ENCODE measurements at regions not wholly inside any gene's neighbourhood (a gene's known extent, or its start where the extent isn't known, plus 50 kb on each side); places are given as distances from the start of the nearest gene placed in this dataset.

- no peak for DNase-seq
Observed at GRCh38 chr2:128710729-128711128, 392.1 kb upstream of the HS6ST1 start.

- no peak for DNase-seq
Observed at GRCh38 chr2:128714285-128714684, 395.6 kb upstream of the HS6ST1 start.

GRCh38 chr2:128714851-128715312, 396.2 kb upstream of the HS6ST1 start:
- DNase-seq: no peak

GRCh38 chr2:128715360-128715759, 396.7 kb upstream of the HS6ST1 start:
- no peak for DNase-seq

- DNase-seq: no peak
Observed at GRCh38 chr2:128716299-128716721, 397.6 kb upstream of the HS6ST1 start.

- no peak for DNase-seq
Observed at GRCh38 chr2:128717758-128718710, 399.4 kb upstream of the HS6ST1 start.

- no peak for DNase-seq
Observed at GRCh38 chr2:128720080-128721022, 401.7 kb upstream of the HS6ST1 start.

- DNase-seq: no peak
Observed at GRCh38 chr2:128721096-128721495, 402.4 kb upstream of the HS6ST1 start.

- no peak for DNase-seq
Observed at GRCh38 chr2:128722489-128722888, 403.8 kb upstream of the HS6ST1 start.

GRCh38 chr2:128724547-128724946, 405.9 kb upstream of the HS6ST1 start:
- no peak for DNase-seq

- no peak for DNase-seq
Observed at GRCh38 chr2:128724972-128725371, 406.3 kb upstream of the HS6ST1 start.

- DNase-seq: no peak
Observed at GRCh38 chr2:128726236-128726635, 407.6 kb upstream of the HS6ST1 start.

- no peak for DNase-seq
Observed at GRCh38 chr2:128726911-128727310, 408.2 kb upstream of the HS6ST1 start.

- DNase-seq: no peak
Observed at GRCh38 chr2:128727404-128727803, 408.7 kb upstream of the HS6ST1 start.

GRCh38 chr2:128727914-128728313, 409.2 kb upstream of the HS6ST1 start:
- DNase-seq: no peak

GRCh38 chr2:128729051-128729450, 410.4 kb upstream of the HS6ST1 start:
- no peak for DNase-seq

GRCh38 chr2:128731994-128732650, 413.5 kb upstream of the HS6ST1 start:
- no peak for DNase-seq

GRCh38 chr2:128732976-128733431, 414.3 kb upstream of the HS6ST1 start:
- no peak for DNase-seq

GRCh38 chr2:128733450-128733849, 414.8 kb upstream of the HS6ST1 start:
- DNase-seq: no peak

- no peak for DNase-seq
Observed at GRCh38 chr2:128734521-128735295, 416.0 kb upstream of the HS6ST1 start.

- DNase-seq: no peak
Observed at GRCh38 chr2:128735296-128735960, 416.8 kb upstream of the HS6ST1 start.

All from NCI-H510A treated with DMSO at 0.1 percent for 48 hours (cell line).